ENCODE measurements at regions not wholly inside any gene's neighbourhood (a gene's known extent, or its start where the extent isn't known, plus 50 kb on each side); places are given as distances from the start of the nearest gene placed in this dataset.

- DNase-seq (ENCODE audit: low read depth in 6 of 9, low spot score in 9 of 9) = no peak
- 88% methylated on average over 1 of the region's 1 CpG for whole genome bisulfite sequencing
- H3K4me3 ChIP-seq (ENCODE audit: low read length in 2 of 2) = no peak overlapping the region
- H3K4me1 ChIP-seq (ENCODE audit: control insufficient read depth in 2 of 2, insufficient read depth in 2 of 2, low read length in 2 of 2) = no peaks in the 10 kb centered on the region
- no peaks in the 10 kb centered on the region for H3K9me3 ChIP-seq (ENCODE audit: control insufficient read depth in 2 of 2, insufficient read depth in 1 of 2, low read length in 1 of 2)
- H3K27me3 ChIP-seq (ENCODE audit: control insufficient read depth in 2 of 2, insufficient read depth in 1 of 2, low read length in 1 of 2) = no peaks in the 10 kb centered on the region
- H3K36me3 ChIP-seq (ENCODE audit: control insufficient read depth in 2 of 2, insufficient read depth in 2 of 2, low read length in 1 of 2) = no peaks in the 10 kb centered on the region
- H3K27ac ChIP-seq (ENCODE audit: low read depth in 1 of 2, low read length in 1 of 2) = no peak overlapping the region
These were observed 127.2 kb upstream of the STT3B start for GRCh38 chr3:31405515-31405914.

- no peak overlapping the region for H3K4me3 ChIP-seq (ENCODE audit: low read length in 2 of 2)
- no peaks in the 10 kb centered on the region for H3K27me3 ChIP-seq (ENCODE audit: control insufficient read depth in 2 of 2, insufficient read depth in 1 of 2, low read length in 1 of 2)
- no peaks in the 10 kb centered on the region for H3K4me1 ChIP-seq (ENCODE audit: control insufficient read depth in 2 of 2, insufficient read depth in 2 of 2, low read length in 2 of 2)
- WGBS = 99% methylated on average over 1 of the region's 1 CpG
- no peaks in the 10 kb centered on the region for H3K36me3 ChIP-seq (ENCODE audit: control insufficient read depth in 2 of 2, insufficient read depth in 2 of 2, low read length in 1 of 2)
- H3K9me3 ChIP-seq (ENCODE audit: control insufficient read depth in 2 of 2, insufficient read depth in 1 of 2, low read length in 1 of 2) = no peaks in the 10 kb centered on the region
- H3K27ac ChIP-seq (ENCODE audit: low read depth in 1 of 2, low read length in 1 of 2) = no peak overlapping the region
- DNase-seq (ENCODE audit: low read depth in 6 of 9, low spot score in 9 of 9) = no peak
These were observed 125.8 kb upstream of the STT3B start for GRCh38 chr3:31406896-31407295.

GRCh38 chr3:31407665-31408064 lies 125.1 kb upstream of the STT3B start:
- no peak for DNase-seq (ENCODE audit: low read depth in 6 of 9, low spot score in 9 of 9)
- Histone ChIP-seq H3K4me1 (ENCODE audit: control insufficient read depth in 2 of 2, insufficient read depth in 2 of 2, low read length in 2 of 2) (no peaks in the 10 kb centered on the region), H3K4me3 (ENCODE audit: low read length in 2 of 2) (no peak overlapping the region), H3K36me3 (ENCODE audit: control insufficient read depth in 2 of 2, insufficient read depth in 2 of 2, low read length in 1 of 2) (no peaks in the 10 kb centered on the region), H3K27me3 (ENCODE audit: control insufficient read depth in 2 of 2, insufficient read depth in 1 of 2, low read length in 1 of 2) (no peaks in the 10 kb centered on the region), H3K9me3 (ENCODE audit: control insufficient read depth in 2 of 2, insufficient read depth in 1 of 2, low read length in 1 of 2) (no peaks in the 10 kb centered on the region), H3K27ac (ENCODE audit: low read depth in 1 of 2, low read length in 1 of 2) (no peak overlapping the region)
- 96% methylated on average over 4 of the region's 4 CpGs for WGBS

GRCh38 chr3:31408720-31409119 lies 124.0 kb upstream of the STT3B start:
- Histone ChIP-seq H3K4me1 (ENCODE audit: control insufficient read depth in 2 of 2, insufficient read depth in 2 of 2, low read length in 2 of 2) (no peaks in the 10 kb centered on the region), H3K9me3 (ENCODE audit: control insufficient read depth in 2 of 2, insufficient read depth in 1 of 2, low read length in 1 of 2) (no peaks in the 10 kb centered on the region), H3K27ac (ENCODE audit: low read depth in 1 of 2, low read length in 1 of 2) (no peak overlapping the region), H3K4me3 (ENCODE audit: low read length in 2 of 2) (no peak overlapping the region), H3K36me3 (ENCODE audit: control insufficient read depth in 2 of 2, insufficient read depth in 2 of 2, low read length in 1 of 2) (no peaks in the 10 kb centered on the region), H3K27me3 (ENCODE audit: control insufficient read depth in 2 of 2, insufficient read depth in 1 of 2, low read length in 1 of 2) (no peaks in the 10 kb centered on the region)
- no peak for DNase-seq (ENCODE audit: low read depth in 6 of 9, low spot score in 9 of 9)
- 98% methylated on average over 3 of the region's 3 CpGs for WGBS

- Histone ChIP-seq H3K4me3 (ENCODE audit: low read length in 2 of 2) (no peak overlapping the region), H3K27me3 (ENCODE audit: control insufficient read depth in 2 of 2, insufficient read depth in 1 of 2, low read length in 1 of 2) (no peaks in the 10 kb centered on the region), H3K36me3 (ENCODE audit: control insufficient read depth in 2 of 2, insufficient read depth in 2 of 2, low read length in 1 of 2) (no peaks in the 10 kb centered on the region), H3K9me3 (ENCODE audit: control insufficient read depth in 2 of 2, insufficient read depth in 1 of 2, low read length in 1 of 2) (no peaks in the 10 kb centered on the region), H3K27ac (ENCODE audit: low read depth in 1 of 2, low read length in 1 of 2) (no peak overlapping the region), H3K4me1 (ENCODE audit: control insufficient read depth in 2 of 2, insufficient read depth in 2 of 2, low read length in 2 of 2) (no peaks in the 10 kb centered on the region)
- no peak for DNase-seq (ENCODE audit: low read depth in 6 of 9, low spot score in 9 of 9)
- 51% methylated on average over 4 of the region's 4 CpGs for WGBS
These were observed 123.3 kb upstream of the STT3B start for GRCh38 chr3:31409389-31409788.

GRCh38 chr3:31409866-31410265 lies 122.9 kb upstream of the STT3B start:
- no peaks in the 10 kb centered on the region for H3K36me3 ChIP-seq (ENCODE audit: control insufficient read depth in 2 of 2, insufficient read depth in 2 of 2, low read length in 1 of 2)
- H3K4me3 ChIP-seq (ENCODE audit: low read length in 2 of 2) = no peak overlapping the region
- 97% methylated on average over 6 of the region's 6 CpGs for WGBS
- H3K9me3 ChIP-seq (ENCODE audit: control insufficient read depth in 2 of 2, insufficient read depth in 1 of 2, low read length in 1 of 2) = no peaks in the 10 kb centered on the region
- H3K27me3 ChIP-seq (ENCODE audit: control insufficient read depth in 2 of 2, insufficient read depth in 1 of 2, low read length in 1 of 2) = no peaks in the 10 kb centered on the region
- H3K27ac ChIP-seq (ENCODE audit: low read depth in 1 of 2, low read length in 1 of 2) = no peak overlapping the region
- no peaks in the 10 kb centered on the region for H3K4me1 ChIP-seq (ENCODE audit: control insufficient read depth in 2 of 2, insufficient read depth in 2 of 2, low read length in 2 of 2)
- DNase-seq (ENCODE audit: low read depth in 6 of 9, low spot score in 9 of 9) = no peak

- DNase-seq (ENCODE audit: low read depth in 6 of 9, low spot score in 9 of 9) = no peak
- Histone ChIP-seq H3K36me3 (ENCODE audit: control insufficient read depth in 2 of 2, insufficient read depth in 2 of 2, low read length in 1 of 2) (no peaks in the 10 kb centered on the region), H3K27me3 (ENCODE audit: control insufficient read depth in 2 of 2, insufficient read depth in 1 of 2, low read length in 1 of 2) (no peaks in the 10 kb centered on the region), H3K4me1 (ENCODE audit: control insufficient read depth in 2 of 2, insufficient read depth in 2 of 2, low read length in 2 of 2) (no peaks in the 10 kb centered on the region), H3K4me3 (ENCODE audit: low read length in 2 of 2) (no peak overlapping the region), H3K9me3 (ENCODE audit: control insufficient read depth in 2 of 2, insufficient read depth in 1 of 2, low read length in 1 of 2) (no peaks in the 10 kb centered on the region), H3K27ac (ENCODE audit: low read depth in 1 of 2, low read length in 1 of 2) (no peak overlapping the region)
- WGBS = 96% methylated on average over 3 of the region's 3 CpGs
These were observed 122.3 kb upstream of the STT3B start for GRCh38 chr3:31410411-31410810.

- Histone ChIP-seq H3K27me3 (ENCODE audit: control insufficient read depth in 2 of 2, insufficient read depth in 1 of 2, low read length in 1 of 2) (no peaks in the 10 kb centered on the region), H3K27ac (ENCODE audit: low read depth in 1 of 2, low read length in 1 of 2) (no peak overlapping the region), H3K36me3 (ENCODE audit: control insufficient read depth in 2 of 2, insufficient read depth in 2 of 2, low read length in 1 of 2) (no peaks in the 10 kb centered on the region), H3K4me3 (ENCODE audit: low read length in 2 of 2) (no peak overlapping the region), H3K4me1 (ENCODE audit: control insufficient read depth in 2 of 2, insufficient read depth in 2 of 2, low read length in 2 of 2) (no peaks in the 10 kb centered on the region), H3K9me3 (ENCODE audit: control insufficient read depth in 2 of 2, insufficient read depth in 1 of 2, low read length in 1 of 2) (no peaks in the 10 kb centered on the region)
- DNase-seq (ENCODE audit: low read depth in 6 of 9, low spot score in 9 of 9) = no peak
- WGBS = 100% methylated on average over 1 of the region's 1 CpG
These were observed 119.9 kb upstream of the STT3B start for GRCh38 chr3:31412832-31413231.

GRCh38 chr3:31413515-31413914 lies 119.2 kb upstream of the STT3B start:
- Histone ChIP-seq H3K9me3 (ENCODE audit: control insufficient read depth in 2 of 2, insufficient read depth in 1 of 2, low read length in 1 of 2) (no peaks in the 10 kb centered on the region), H3K4me1 (ENCODE audit: control insufficient read depth in 2 of 2, insufficient read depth in 2 of 2, low read length in 2 of 2) (no peaks in the 10 kb centered on the region), H3K27me3 (ENCODE audit: control insufficient read depth in 2 of 2, insufficient read depth in 1 of 2, low read length in 1 of 2) (no peaks in the 10 kb centered on the region), H3K27ac (ENCODE audit: low read depth in 1 of 2, low read length in 1 of 2) (no peak overlapping the region), H3K4me3 (ENCODE audit: low read length in 2 of 2) (no peak overlapping the region), H3K36me3 (ENCODE audit: control insufficient read depth in 2 of 2, insufficient read depth in 2 of 2, low read length in 1 of 2) (no peaks in the 10 kb centered on the region)
- DNase-seq (ENCODE audit: low read depth in 6 of 9, low spot score in 9 of 9) = no peak

- Histone ChIP-seq H3K4me1 (ENCODE audit: control insufficient read depth in 2 of 2, insufficient read depth in 2 of 2, low read length in 2 of 2) (no peaks in the 10 kb centered on the region), H3K9me3 (ENCODE audit: control insufficient read depth in 2 of 2, insufficient read depth in 1 of 2, low read length in 1 of 2) (no peaks in the 10 kb centered on the region), H3K4me3 (ENCODE audit: low read length in 2 of 2) (no peak overlapping the region), H3K27me3 (ENCODE audit: control insufficient read depth in 2 of 2, insufficient read depth in 1 of 2, low read length in 1 of 2) (no peaks in the 10 kb centered on the region), H3K36me3 (ENCODE audit: control insufficient read depth in 2 of 2, insufficient read depth in 2 of 2, low read length in 1 of 2) (no peaks in the 10 kb centered on the region), H3K27ac (ENCODE audit: low read depth in 1 of 2, low read length in 1 of 2) (no peak overlapping the region)
- 93% methylated on average over 4 of the region's 4 CpGs for WGBS
- DNase-seq (ENCODE audit: low read depth in 6 of 9, low spot score in 9 of 9) = no peak
These were observed 115.7 kb upstream of the STT3B start for GRCh38 chr3:31416980-31417379.
